ENCODE measurements at regions not wholly inside any gene's neighbourhood (a gene's known extent, or its start where the extent isn't known, plus 50 kb on each side); places are given as distances from the start of the nearest gene placed in this dataset.
A peak's percentile ranks its signal among the peaks of the same experiment; 100 is the strongest.

DNA sequence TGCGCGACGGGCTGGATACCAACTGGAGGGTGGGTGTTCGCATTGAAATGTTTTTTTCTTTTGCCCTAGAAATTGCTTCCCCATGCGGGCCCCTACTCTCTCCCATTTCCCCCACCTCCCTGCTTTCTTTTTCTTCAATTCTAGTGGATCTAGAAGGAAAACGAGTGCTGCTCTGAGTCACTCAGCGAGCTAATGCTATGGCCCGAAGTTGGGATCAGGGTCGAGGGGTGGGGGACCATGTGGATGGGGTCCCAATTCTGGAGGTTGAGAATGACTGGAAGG is 71.5 kb downstream of the SOX4 start:
- Histone ChIP-seq H3K36me3 (replicated peaks; ENCODE audit: insufficient read depth, low read length) (no peaks in the 10 kb centered on the region), H3F3A (ENCODE audit: insufficient read depth, low read length) (no peaks in the 10 kb centered on the region), H3K9me3 (replicated peaks; ENCODE audit: insufficient read depth, low read length) (no peaks in the 10 kb centered on the region), H3K9me2 (replicated peaks; ENCODE audit: insufficient read depth, low read length) (no peaks in the 10 kb centered on the region), H3K4me2 (ENCODE audit: low read depth, low read length) (no peak overlapping the region), H3K27me3 (replicated peaks; ENCODE audit: insufficient read depth, low read length) (no peaks in the 10 kb centered on the region), H3K27ac (ENCODE audit: low read length) (no peak overlapping the region), H3K9ac (ENCODE audit: low read length) (no peak overlapping the region), H2AFZ (ENCODE audit: low read length) (no peak overlapping the region), H3K4me1 (ENCODE audit: low read length) (no peaks in the 10 kb centered on the region), H4K20me1 (ENCODE audit: insufficient read depth, low read length) (no peaks in the 10 kb centered on the region), H3K79me2 (ENCODE audit: low read length) (no peaks in the 10 kb centered on the region), H3K4me3 (ENCODE audit: low read length) (no peak overlapping the region)
- no peak for DNase-seq
- TF ChIP-seq EZH2phosphoT487 (IDR thresholded peaks at IDR 0.05; ENCODE audit: low read length) (no peak), EZH2 (optimal IDR thresholded peaks at IDR 0.05; ENCODE audit: low read depth, low read length) (no peak), CTCF (IDR thresholded peaks at IDR 0.05; ENCODE audit: low read length) (no peak)

DNA sequence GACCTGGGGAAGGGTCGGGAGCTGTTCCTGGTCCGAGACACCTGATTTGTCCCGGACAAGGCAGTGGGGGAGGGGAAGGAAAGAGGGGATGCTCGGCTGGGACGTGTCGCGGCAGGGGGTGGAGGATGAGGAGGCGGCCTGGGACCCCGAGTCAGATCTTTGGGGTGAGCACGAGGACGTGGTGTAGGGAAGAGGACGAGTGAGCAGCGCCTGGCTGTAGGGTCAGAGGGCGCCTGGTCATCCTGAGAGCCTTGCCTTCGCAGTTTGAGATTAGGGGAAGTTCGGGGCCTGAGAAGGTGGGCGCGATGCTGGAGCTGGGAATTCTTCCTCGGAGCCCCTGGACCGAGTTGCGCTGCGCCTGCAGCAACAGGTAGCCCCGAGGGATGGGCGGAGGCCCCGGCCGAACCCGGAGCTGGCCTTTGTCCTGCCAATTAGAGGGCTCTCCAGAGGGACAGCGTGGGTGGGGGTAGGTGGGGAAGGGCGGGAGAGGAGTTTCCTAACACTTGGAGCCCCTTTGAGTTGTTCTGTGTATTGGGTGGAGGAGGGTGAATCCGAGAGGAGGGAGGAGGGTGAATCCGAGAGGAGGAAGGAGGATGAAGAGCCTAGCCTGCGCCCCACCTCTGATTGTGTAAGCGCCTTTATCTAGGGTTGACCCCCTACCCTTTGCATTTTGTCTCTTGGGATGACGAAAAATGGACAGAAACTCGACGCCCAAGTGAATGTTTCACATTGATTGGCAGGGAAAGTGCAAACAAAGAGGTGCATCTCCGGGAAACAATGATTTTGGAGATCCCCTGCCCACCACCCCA is 72.0 kb downstream of the SOX4 start:
- Histone ChIP-seq H3K9ac (ENCODE audit: low read length) (no peak overlapping the region), H3K4me2 (ENCODE audit: low read depth, low read length) (no peak overlapping the region), H3K9me3 (replicated peaks; ENCODE audit: insufficient read depth, low read length) (no peaks in the 10 kb centered on the region), H2AFZ (ENCODE audit: low read length) (no peak overlapping the region), H4K20me1 (ENCODE audit: insufficient read depth, low read length) (no peaks in the 10 kb centered on the region), H3K4me1 (ENCODE audit: low read length) (no peaks in the 10 kb centered on the region), H3K4me3 (ENCODE audit: low read length) (no peak overlapping the region), H3K9me2 (replicated peaks; ENCODE audit: insufficient read depth, low read length) (no peaks in the 10 kb centered on the region), H3K27ac (ENCODE audit: low read length) (no peak overlapping the region), H3K36me3 (replicated peaks; ENCODE audit: insufficient read depth, low read length) (no peaks in the 10 kb centered on the region), H3K27me3 (replicated peaks; ENCODE audit: insufficient read depth, low read length) (no peaks in the 10 kb centered on the region), H3F3A (ENCODE audit: insufficient read depth, low read length) (no peaks in the 10 kb centered on the region), H3K79me2 (ENCODE audit: low read length) (no peaks in the 10 kb centered on the region)
- no peak for TF ChIP-seq CTCF (IDR thresholded peaks at IDR 0.05; ENCODE audit: low read length)
- TF ChIP-seq EZH2phosphoT487 (IDR thresholded peaks at IDR 0.05; ENCODE audit: low read length), result no peak
- TF ChIP-seq EZH2 (optimal IDR thresholded peaks at IDR 0.05; ENCODE audit: low read depth, low read length), result no peak
- no peak for DNase-seq

GRCh38 chr6:21666201-21666691 is 72.7 kb downstream of the SOX4 start:
- H4K20me1 ChIP-seq (ENCODE audit: insufficient read depth, low read length), result no peaks in the 10 kb centered on the region
- DNase-seq, result no peak
- no peaks in the 10 kb centered on the region for H3K79me2 ChIP-seq (ENCODE audit: low read length)
- no peak overlapping the region for H3K9ac ChIP-seq (ENCODE audit: low read length)
- H3K4me1 ChIP-seq (ENCODE audit: low read length), result no peaks in the 10 kb centered on the region
- no peak overlapping the region for H3K27ac ChIP-seq (ENCODE audit: low read length)
- no peaks in the 10 kb centered on the region for H3K36me3 ChIP-seq (replicated peaks; ENCODE audit: insufficient read depth, low read length)
- H3F3A ChIP-seq (ENCODE audit: insufficient read depth, low read length), result no peaks in the 10 kb centered on the region
- no peaks in the 10 kb centered on the region for H3K9me2 ChIP-seq (replicated peaks; ENCODE audit: insufficient read depth, low read length)
- 0 out of 2 replicates have a peak overlapping the region, but pooled peaks have one; percentile 27 for H2AFZ ChIP-seq (ENCODE audit: low read length)
- peak overlapping the region; percentile 16; the same call in 1 of the 2 replicates for H3K4me2 ChIP-seq (ENCODE audit: low read depth, low read length)
- TF ChIP-seq CTCF (IDR thresholded peaks at IDR 0.05; ENCODE audit: low read length) (no peak), EZH2phosphoT487 (IDR thresholded peaks at IDR 0.05; ENCODE audit: low read length) (no peak), EZH2 (optimal IDR thresholded peaks at IDR 0.05; ENCODE audit: low read depth, low read length) (no peak)
- no peak overlapping the region for H3K4me3 ChIP-seq (ENCODE audit: low read length)
- no peaks in the 10 kb centered on the region for H3K27me3 ChIP-seq (replicated peaks; ENCODE audit: insufficient read depth, low read length)
- H3K9me3 ChIP-seq (replicated peaks; ENCODE audit: insufficient read depth, low read length), result no peaks in the 10 kb centered on the region

All from MM.1S (cell line).